Loucy (cell line): ENCODE measurements at regions not wholly inside any gene's neighbourhood (a gene's known extent, or its start where the extent isn't known, plus 50 kb on each side); places are given as distances from the start of the nearest gene placed in this dataset.

Experiments
- CTCF ChIP-seq: fragments of 200-600 bp; sonication (generic); conservative IDR thresholded peaks from 2 replicates; pipeline ENCODE4 v1.5.1; 2014; ENCODE audit warnings: mild to moderate bottlenecking, antibody characterized with exemption, low read length
- EZH2phosphoT487 ChIP-seq: fragments of 200-600 bp; IDR thresholded peaks from 2 replicates; pipeline ENCODE4 v1.6.1; 2018; ENCODE audit warnings: antibody characterized with exemption, mild to moderate bottlenecking, moderate library complexity, borderline replicate concordance

DNA sequence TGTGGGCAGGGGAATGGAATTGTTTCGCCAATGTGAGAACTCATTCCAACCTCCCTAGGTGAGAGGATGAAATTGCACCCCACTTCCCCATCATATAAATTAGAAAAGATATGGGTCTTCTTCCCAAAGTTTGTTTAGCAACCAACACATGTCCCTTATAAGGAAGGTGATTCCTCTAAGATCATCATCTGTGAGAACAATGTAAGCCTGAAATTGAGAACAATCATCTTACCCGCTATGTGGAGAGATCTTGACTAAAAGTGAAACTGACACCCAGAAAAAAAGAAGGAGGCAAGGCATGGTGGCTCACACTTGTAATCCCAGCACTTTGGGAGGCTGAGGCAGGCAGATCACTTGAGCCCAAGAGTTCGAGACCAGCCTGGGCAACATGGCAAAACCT lies 173.2 kb upstream of the HMGA2 start:
- no peak for TF ChIP-seq CTCF
- no peak for TF ChIP-seq EZH2phosphoT487
